Activated CD8-positive, alpha-beta memory T cell treated with anti-CD3 and anti-CD28 coated beads, Interleukin-2, amount 50 U/mL, for 24 hours (primary cell): ENCODE measurements at regions not wholly inside any gene's neighbourhood (a gene's known extent, or its start where the extent isn't known, plus 50 kb on each side); places are given as distances from the start of the nearest gene placed in this dataset.

Source experiments
- DNase-seq: peaks from one replicate; pipeline ENCODE4 v3.0.0-alpha.2; 2020; ENCODE audit errors: extremely low read depth

GRCh38 chr10:83357004-83357403, 782.3 kb upstream of the GHITM start:
- no peak for DNase-seq

DNA sequence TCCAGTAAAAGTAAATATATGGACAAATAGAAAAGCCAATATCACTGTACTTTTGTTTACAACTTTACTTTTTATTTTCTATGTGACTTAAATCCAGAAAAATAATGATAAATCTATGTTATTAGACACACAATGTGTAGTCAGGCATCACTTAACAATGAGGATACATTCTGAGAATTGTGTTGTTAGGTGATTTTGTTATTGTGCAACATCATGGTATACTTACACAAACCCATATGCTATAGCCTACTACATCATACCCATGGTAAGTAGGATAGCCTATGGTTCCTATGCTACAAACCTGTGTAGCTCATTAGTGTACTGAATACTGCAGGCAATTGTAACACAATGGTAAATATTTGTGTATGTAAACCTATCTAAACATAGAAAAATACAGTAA, 781.7 kb upstream of the GHITM start:
- no peak for DNase-seq

GRCh38 chr10:83367036-83367435, 772.3 kb upstream of the GHITM start:
- no peak for DNase-seq

GRCh38 chr10:83371696-83372490, 767.4 kb upstream of the GHITM start:
- DNase-seq: no peak

GRCh38 chr10:83372646-83373045, 766.7 kb upstream of the GHITM start:
- no peak for DNase-seq

- no peak for DNase-seq
Measured at GRCh38 chr10:83373671-83374070, 765.6 kb upstream of the GHITM start.

GRCh38 chr10:83374741-83375140, 764.6 kb upstream of the GHITM start:
- no peak for DNase-seq

- DNase-seq: no peak
Measured at GRCh38 chr10:83375274-83375673, 764.0 kb upstream of the GHITM start.

- DNase-seq: no peak
Measured at GRCh38 chr10:83397806-83398205, 741.5 kb upstream of the GHITM start.

DNA sequence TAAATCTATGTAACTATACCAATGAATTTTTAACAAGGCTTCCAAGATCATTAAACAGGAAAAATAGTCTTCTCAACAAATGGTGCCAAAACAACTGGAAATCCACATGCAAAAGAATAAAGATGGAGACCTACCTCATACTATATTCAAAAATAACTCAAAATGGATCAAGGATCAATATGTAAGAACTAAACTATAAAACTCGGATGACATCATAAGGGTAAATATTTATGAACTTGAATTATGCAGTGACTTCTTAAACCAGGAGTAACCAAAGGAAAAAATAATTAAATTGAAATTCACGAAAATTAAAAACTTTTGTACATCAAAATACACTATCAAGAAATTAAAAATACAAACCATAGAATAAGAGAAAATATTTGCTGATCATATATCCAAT, 728.7 kb upstream of the GHITM start:
- no peak for DNase-seq

- no peak for DNase-seq
Measured at GRCh38 chr10:83425306-83425705, 714.0 kb upstream of the GHITM start.

- no peak for DNase-seq
Measured at GRCh38 chr10:83427101-83427500, 712.2 kb upstream of the GHITM start.

GRCh38 chr10:83432261-83433045, 706.9 kb upstream of the GHITM start:
- no peak for DNase-seq

GRCh38 chr10:83433705-83434104, 705.6 kb upstream of the GHITM start:
- no peak for DNase-seq

- DNase-seq: no peak
Measured at GRCh38 chr10:83448013-83448412, 691.3 kb upstream of the GHITM start.

DNA sequence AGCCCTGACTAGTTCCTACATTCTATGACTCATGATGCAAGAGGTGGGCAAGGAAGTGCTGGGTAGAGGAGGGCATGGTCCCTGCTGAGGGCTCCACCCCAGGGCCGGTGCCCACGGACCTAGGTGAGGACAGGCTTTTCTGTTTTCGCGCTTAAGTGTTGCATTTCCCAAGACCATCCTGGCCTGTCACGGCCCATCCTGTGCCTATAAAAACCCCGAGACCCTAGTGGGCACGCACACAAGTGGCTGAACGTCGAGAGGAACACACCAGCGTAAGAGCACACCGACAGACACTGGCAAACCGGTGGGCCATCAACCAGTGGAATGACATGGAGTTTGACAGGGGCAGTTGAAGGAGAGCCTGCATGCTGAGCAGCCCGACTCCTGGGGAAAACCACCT, 680.7 kb upstream of the GHITM start:
- no peak for DNase-seq

DNA sequence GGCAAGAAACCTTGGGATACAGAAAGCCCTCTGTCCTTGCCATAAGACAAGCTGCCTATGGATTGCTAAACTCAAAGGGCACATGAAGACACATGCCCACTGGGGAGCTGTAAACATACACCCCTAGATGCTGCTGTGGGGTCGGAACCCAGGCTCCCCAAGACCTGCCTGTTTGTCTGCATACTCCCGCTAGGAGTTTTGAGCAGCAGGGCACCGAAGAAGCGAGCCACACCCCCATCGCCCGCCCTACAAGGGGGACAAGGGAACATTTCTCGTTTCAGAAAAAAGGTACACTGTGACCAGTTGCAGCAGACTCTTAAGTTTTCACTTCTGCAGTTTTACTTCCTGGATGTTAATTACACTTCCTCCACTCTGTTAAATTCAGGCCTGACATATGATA, 680.2 kb upstream of the GHITM start:
- DNase-seq: no peak

- DNase-seq: no peak
Measured at GRCh38 chr10:83469728-83470331, 669.5 kb upstream of the GHITM start.

GRCh38 chr10:83476211-83476610, 663.1 kb upstream of the GHITM start:
- no peak for DNase-seq

DNA sequence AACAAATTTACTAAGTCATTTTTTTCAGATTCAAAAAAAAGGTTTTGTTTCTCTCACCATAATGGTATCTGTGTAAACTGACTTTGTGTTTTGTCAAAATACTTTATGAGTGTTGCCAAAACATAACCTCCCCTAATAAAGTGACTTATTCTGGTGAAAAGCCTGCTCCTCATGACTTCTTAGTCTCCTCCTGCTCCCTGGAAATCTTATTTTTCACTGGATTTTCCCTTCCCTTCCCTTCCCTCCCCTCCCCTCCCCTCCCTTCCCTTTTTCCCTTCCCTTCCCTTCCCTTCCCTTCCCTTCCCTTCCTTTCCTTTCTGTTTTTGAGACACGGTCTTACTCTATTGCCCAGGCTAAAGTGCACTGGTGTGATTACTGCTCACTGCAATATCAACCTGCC, 650.1 kb upstream of the GHITM start:
- no peak for DNase-seq

DNA sequence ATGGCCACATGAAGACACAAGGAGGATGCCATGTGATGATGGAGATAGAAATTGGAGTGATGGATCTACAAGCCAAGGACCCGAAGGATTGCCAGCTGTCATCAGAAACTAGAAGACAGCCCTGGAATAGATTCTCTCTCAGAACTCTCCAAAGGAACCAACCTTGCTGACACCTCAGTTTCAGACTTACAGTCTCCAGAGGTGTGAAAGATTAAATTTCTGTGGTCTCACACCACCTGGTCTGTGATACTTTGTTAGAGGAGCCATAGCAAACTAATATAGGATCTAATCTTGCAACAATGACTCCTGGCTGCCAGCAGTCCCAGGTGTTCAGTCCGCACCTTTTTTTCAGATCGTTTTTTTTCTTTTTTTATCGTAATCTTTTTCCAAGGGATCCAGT, 647.3 kb upstream of the GHITM start:
- no peak for DNase-seq

DNA sequence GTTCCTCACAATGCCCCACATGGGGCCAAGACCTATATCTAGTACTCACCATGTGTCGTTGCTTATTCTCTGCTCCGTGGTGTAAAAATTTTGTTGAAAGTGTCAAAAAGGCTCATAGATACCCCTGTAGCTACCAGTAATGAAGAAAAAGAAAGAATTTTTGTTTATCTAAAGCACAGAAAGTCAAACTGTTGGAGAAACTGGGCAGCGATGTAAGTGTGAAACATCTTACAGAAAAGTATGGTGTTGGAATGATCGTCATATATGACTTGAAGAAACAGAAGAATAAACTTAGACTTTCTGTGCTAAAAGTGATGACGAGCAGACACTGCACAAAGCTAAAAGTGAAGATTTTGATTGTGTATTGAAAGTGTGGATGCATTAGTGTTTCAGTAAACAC, 626.6 kb upstream of the GHITM start:
- DNase-seq: no peak

GRCh38 chr10:83515001-83515400, 624.3 kb upstream of the GHITM start:
- no peak for DNase-seq
